Inferior parietal cortex (tissue), 1 donor: ENCODE measurements at regions not wholly inside any gene's neighbourhood (a gene's known extent, or its start where the extent isn't known, plus 50 kb on each side); places are given as distances from the start of the nearest gene placed in this dataset.
"Not testable (repeated sequence)": the region's sequence is repeated elsewhere in the genome, so short reads cannot be mapped to it uniquely, and the experiment has no call there.

ENCODE experiments used
- DNase-seq: peaks from one replicate; pipeline ENCODE4 v3.0.0-alpha.2; 2016; ENCODE audit errors: extremely low spot score

- DNase-seq = not testable (repeated sequence)
Observed at GRCh38 chr20:22734946-22735647, 150.7 kb upstream of the FOXA2 start.

GRCh38 chr20:22740829-22741228, 156.5 kb upstream of the FOXA2 start:
- DNase-seq = no peak

- DNase-seq = no peak
Observed at GRCh38 chr20:22744341-22745193, 160.2 kb upstream of the FOXA2 start.

GRCh38 chr20:22745194-22745500, 160.8 kb upstream of the FOXA2 start:
- DNase-seq = no peak

GRCh38 chr20:22746957-22747356, 162.6 kb upstream of the FOXA2 start:
- DNase-seq = no peak

- DNase-seq = no peak
Observed at GRCh38 chr20:22752324-22752723, 168.0 kb upstream of the FOXA2 start.

GRCh38 chr20:22757424-22758183, 173.2 kb upstream of the FOXA2 start:
- no peak for DNase-seq

- no peak for DNase-seq
Observed at GRCh38 chr20:22758815-22759214, 174.4 kb upstream of the FOXA2 start.

GRCh38 chr20:22762576-22763256, 178.3 kb upstream of the FOXA2 start:
- no peak for DNase-seq

GRCh38 chr20:22763257-22763906, 179.0 kb upstream of the FOXA2 start:
- no peak for DNase-seq

GRCh38 chr20:22768266-22769178, 184.2 kb upstream of the FOXA2 start:
- DNase-seq = no peak

- no peak for DNase-seq
Observed at GRCh38 chr20:22770241-22770800, 185.9 kb upstream of the FOXA2 start.

- DNase-seq = no peak
Observed at GRCh38 chr20:22771706-22772105, 187.3 kb upstream of the FOXA2 start.

- DNase-seq = no peak
Observed at GRCh38 chr20:22773344-22773743, 189.0 kb upstream of the FOXA2 start.

- DNase-seq = no peak
Observed at GRCh38 chr20:22775256-22775655, 190.9 kb upstream of the FOXA2 start.

GRCh38 chr20:22775671-22776139, 191.3 kb upstream of the FOXA2 start:
- no peak for DNase-seq

- no peak for DNase-seq
Observed at GRCh38 chr20:22776369-22776768, 192.0 kb upstream of the FOXA2 start.

GRCh38 chr20:22779878-22780277, 195.5 kb upstream of the FOXA2 start:
- no peak for DNase-seq

- DNase-seq = no peak
Observed at GRCh38 chr20:22781869-22782268, 197.5 kb upstream of the FOXA2 start.

GRCh38 chr20:22789676-22790075, 205.3 kb upstream of the FOXA2 start:
- no peak for DNase-seq
